GM20431 (cell line): ENCODE measurements at regions not wholly inside any gene's neighbourhood (a gene's known extent, or its start where the extent isn't known, plus 50 kb on each side); places are given as distances from the start of the nearest gene placed in this dataset.
"Not testable (repeated sequence)": the region's sequence is repeated elsewhere in the genome, so short reads cannot be mapped to it uniquely, and the experiment has no call there.

Source experiments
- in situ Hi-C: fragments of 300-500 bp; cut with MseI, MboI; formaldehyde crosslinking; loops from one replicate; pipeline ENCODE4 v1.15.0; 2020; ENCODE audit warnings: low sequenced_read_pairs; ENCODE audit not compliant: unreplicated experiment

GRCh38 chr12:131226345-131227265 lies 272.9 kb downstream of the ADGRD1 start:
- in situ Hi-C loops, result loop anchor here (10.0 kb wide), 1 partner anchor 208 kb away; no protein-coding TSS in a partner anchor

GRCh38 chr12:131227641-131228040 lies 273.9 kb downstream of the ADGRD1 start:
- in situ Hi-C loops, result loop anchor here (10.0 kb wide), 1 partner anchor 207 kb away; no protein-coding TSS in a partner anchor

DNA sequence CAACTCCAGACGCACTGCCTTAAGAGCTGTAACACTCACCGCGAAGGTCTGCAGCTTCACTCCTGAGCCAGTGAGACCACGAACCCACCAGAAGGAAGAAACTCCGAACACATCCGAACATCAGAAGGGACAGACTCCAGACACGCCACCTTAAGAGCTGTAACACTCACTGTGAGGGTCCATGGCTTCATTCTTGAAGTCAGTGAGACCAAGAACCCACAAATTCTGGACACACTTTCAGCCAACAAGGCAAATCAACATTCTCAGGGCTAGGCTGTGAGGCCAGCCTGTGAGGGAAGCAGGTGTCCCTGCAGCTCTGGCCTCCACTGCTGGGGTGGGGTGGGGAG lies 275.3 kb downstream of the ADGRD1 start:
- in situ Hi-C loops, result loop anchor here (10.0 kb wide), 1 partner anchor 206 kb away; no protein-coding TSS in a partner anchor

- in situ Hi-C loops, result loop anchor here (10.0 kb wide), 1 partner anchor 205 kb away; no protein-coding TSS in a partner anchor
Observed at GRCh38 chr12:131229426-131230339, 276.0 kb downstream of the ADGRD1 start.

DNA sequence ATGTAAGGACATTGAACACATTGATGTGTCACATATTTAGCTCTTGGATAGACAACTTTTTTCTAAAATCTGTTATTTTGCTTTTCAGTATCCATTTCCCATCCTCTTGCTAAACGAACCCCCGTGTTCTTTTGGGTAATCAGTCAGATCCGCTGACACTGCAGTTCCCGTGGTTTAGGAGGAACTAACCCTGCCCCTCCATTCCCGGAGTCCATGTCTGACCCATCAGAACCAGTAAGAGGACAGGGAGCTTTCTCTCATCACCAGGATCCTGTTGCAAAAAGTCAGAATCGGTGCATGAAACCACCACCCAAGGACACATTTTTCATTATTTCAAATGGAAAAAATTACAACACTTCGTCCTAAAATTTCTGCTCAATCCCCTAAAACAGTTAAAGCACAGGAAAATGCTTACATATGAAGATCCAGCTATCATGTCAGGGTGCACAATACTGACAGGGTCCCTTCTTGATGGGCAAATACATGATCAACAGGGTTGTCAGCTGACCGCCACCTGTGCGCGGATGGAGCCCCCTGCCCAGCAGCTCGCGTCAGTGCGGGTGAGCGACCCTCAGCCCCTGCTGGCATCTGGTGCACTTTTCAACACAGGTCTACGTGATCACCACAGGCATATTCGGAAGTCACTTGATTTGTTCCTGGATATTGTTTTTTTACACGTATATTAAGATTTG lies 276.8 kb downstream of the ADGRD1 start:
- in situ Hi-C loops, result no loop called here

GRCh38 chr12:131231032-131231980 lies 277.6 kb downstream of the ADGRD1 start:
- in situ Hi-C loops, result no loop called here

GRCh38 chr12:131232036-131232435 lies 278.3 kb downstream of the ADGRD1 start:
- in situ Hi-C loops, result no loop called here

DNA sequence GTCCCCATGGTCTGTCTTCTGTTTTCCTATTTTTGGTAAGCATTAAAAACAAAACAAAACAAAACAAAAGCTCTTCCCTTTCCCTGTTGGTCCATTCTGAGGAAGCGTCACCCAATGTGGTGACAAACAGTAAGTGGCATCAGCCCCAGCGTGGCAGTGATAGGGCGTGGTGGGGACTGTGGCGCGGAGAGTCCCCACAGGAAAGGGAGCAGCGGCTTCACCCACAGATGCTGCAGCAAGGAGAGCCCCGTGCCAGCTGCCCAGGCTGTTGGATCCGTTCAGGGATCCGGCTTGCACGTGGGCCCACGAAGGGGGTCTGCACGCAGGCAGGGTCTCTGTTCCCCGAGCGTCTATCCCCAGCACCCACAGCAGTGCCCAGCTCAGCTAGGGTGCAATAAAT lies 279.2 kb downstream of the ADGRD1 start:
- in situ Hi-C loops, result not testable (repeated sequence)

DNA sequence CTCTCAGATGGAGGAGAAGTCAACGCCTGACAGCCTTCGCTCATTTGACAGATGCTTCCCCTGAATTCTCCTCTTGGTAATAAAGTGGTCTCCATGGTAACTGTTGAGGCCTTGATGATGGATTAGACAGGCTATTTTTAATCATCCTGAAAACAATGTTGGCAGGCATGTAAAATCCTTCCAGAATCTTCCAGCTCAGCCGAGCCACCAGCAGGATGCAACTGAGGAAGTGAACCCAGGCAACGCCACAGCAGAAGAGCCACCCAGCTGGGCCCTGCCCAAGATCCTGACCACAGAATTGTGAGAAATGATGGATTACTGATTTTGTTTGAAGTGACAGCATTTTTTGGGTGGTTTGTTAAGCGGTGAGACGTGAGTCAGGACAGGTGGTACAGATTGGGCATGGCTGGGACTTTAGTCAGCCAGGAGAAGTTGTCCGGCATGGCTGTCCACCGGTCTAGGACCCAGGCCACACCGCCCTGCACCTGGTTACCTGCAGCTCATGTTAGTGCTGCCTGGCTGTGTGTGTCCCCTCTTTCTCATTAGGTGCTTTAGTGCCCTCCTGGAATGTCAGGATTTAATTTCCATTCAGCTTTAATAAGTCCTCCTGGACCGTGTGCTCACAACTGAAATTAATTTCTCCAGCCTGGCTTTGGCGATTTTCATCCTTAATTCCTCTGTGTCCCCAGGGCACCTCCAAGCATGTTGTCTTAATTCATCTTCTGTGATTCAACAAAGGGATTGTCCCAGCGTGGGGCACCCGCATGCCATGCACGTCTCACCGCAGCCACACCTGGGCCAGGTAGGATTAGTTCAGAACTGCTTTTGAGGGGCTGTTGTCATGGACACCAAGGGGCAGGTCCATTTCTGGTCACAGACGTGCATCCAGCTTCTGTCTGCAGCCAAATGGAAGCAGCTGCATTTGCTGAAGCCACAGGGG lies 280.4 kb downstream of the ADGRD1 start:
- in situ Hi-C loops, result not testable (repeated sequence)

DNA sequence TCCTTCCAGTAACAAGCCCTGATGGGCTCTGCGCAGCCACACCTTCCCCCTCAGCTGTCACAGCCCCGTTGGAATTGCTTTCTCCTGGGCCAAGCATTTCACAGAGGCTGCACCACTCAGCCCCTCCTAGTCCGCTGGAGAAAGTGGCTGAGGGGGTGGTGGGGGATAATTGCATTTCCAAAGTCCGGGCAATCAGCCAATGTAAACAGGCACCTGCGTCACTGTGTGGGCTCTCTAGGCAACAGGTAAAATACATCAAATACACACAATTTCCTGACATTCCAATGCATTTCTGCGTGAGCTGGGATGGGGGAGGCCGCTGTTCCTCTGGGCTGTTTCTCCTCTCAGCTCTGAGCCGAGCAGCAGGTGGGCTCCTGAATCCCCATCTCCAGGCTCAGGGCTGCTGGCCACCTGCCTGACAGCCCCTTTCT lies 281.1 kb downstream of the ADGRD1 start:
- in situ Hi-C loops, result not testable (repeated sequence)

DNA sequence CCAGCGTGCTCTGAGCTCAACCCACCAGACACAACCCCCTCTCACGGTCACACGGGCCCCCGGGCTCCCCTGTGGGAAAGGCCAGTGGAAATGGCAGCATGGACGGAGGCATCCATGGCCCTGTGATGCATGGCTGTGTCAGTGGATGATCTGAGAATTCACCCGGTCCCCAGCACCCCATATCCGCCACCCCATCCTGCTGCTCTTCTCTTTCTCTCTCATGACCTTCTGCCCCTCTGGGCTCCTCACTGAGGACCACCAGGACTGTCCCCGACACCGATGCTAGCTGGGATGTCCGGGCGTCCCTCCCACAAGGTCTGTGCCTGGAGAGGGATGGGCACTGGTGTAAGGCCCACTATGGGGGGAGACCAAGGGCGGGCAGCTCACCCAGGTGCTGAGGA lies 282.2 kb downstream of the ADGRD1 start:
- in situ Hi-C loops, result no loop called here

GRCh38 chr12:131239384-131240094 lies 285.8 kb downstream of the ADGRD1 start:
- in situ Hi-C loops, result no loop called here

GRCh38 chr12:131241517-131241916 lies 287.8 kb downstream of the ADGRD1 start:
- in situ Hi-C loops, result no loop called here

DNA sequence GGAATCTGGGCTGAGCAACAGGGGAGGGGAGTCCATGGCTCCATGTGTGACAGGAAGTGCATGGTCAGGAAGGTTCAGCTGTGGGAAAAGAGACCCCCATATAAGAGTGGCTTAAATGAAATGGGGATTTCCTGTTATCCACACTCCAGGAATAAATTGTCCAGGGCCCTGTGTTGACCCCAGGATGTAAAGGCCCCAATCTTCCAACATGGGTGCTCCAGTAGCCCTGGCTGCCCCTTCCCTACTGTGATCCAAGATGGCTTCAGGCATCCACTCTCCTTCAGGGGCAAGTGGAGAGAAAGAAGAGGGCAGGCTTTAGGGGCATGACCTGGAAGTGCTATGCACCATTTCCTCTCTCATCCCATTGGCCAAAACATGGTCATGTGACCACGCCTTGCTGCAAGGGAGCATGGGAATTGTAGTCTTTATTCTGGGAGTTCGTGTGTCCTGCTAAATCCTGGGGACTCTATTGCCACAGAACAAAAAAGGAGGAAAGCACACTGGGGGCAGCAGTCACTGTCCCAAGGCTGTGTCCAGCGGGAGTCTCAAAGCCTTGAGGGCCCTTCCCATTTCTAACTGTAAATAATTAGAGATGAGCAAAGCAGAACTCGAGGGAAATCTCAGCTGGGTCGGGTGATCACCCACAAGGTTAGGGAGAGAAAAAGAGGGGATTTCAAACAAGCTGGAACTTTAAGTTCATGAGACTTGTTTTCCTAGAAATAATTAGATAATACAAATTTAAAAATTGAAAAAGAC lies 289.2 kb downstream of the ADGRD1 start:
- in situ Hi-C loops, result no loop called here

DNA sequence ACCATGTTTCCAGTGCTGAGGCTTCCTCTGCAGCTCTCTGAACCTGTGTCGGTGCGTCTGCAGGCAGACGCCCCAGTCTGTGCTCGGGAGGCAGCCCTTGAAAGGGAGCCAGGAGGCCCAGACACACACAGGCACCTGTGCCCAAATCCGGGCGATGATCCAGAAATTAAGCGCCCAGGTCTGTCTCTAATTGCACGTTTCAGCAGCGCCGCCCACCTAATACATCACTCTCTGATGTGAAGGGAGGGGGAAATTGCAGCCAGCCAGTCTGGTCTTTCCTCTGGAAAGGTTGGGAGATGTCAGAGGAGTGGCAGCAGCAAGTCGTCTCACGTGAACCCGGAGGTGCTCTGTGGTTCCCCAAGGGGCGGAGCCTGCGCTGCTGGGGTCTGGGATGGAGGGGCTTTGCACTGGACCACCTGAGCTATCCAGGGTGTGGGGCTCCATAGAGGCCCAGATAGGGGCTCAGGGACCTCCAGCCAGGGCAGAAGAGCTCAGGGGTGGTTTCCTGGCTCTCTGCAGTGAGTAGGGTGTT lies 290.5 kb downstream of the ADGRD1 start:
- in situ Hi-C loops, result not testable (repeated sequence)

DNA sequence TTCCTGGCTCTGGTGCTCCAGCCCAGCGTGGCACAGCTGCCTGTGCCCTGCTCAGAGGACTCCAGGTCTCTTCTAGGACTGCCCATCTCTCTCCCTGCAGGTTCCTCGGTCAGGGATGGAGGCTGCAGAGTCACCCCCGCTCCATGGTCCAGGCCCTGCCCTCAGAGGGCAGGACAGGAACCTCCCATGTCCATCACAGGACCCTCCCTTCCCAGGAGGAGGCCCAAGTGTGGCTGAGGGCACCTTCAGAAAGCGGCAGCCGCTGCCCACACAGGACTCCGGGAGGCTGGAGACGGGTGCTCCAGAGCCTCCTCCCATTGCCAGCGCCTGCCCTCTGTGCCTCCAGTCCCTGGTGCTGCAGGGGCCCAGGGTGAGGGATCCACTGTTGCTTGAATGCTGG lies 291.5 kb downstream of the ADGRD1 start:
- in situ Hi-C loops, result not testable (repeated sequence)
